ENCODE measurements at regions not wholly inside any gene's neighbourhood (a gene's known extent, or its start where the extent isn't known, plus 50 kb on each side); places are given as distances from the start of the nearest gene placed in this dataset.

GRCh38 chr6:71498638-71499037 is 210.0 kb downstream of the OGFRL1 start:
- Histone ChIP-seq H3K4me1 (ENCODE audit: insufficient read depth, low read length) (no peaks in the 10 kb centered on the region), H3K27me3 (ENCODE audit: insufficient read depth, low read length) (no peaks in the 10 kb centered on the region), H3K9me3 (ENCODE audit: low read depth, low read length) (no peaks in the 10 kb centered on the region), H3K4me3 (ENCODE audit: low read length) (no peak overlapping the region)

- Histone ChIP-seq H3K9me3 (ENCODE audit: low read depth, low read length) (no peaks in the 10 kb centered on the region), H3K4me3 (ENCODE audit: low read length) (no peak overlapping the region), H3K4me1 (ENCODE audit: insufficient read depth, low read length) (no peaks in the 10 kb centered on the region), H3K27me3 (ENCODE audit: insufficient read depth, low read length) (no peaks in the 10 kb centered on the region)
These were observed 211.1 kb downstream of the OGFRL1 start for GRCh38 chr6:71499667-71500066.

GRCh38 chr6:71502168-71502567 is 213.6 kb downstream of the OGFRL1 start:
- Histone ChIP-seq H3K4me1 (ENCODE audit: insufficient read depth, low read length) (no peaks in the 10 kb centered on the region), H3K27me3 (ENCODE audit: insufficient read depth, low read length) (no peaks in the 10 kb centered on the region), H3K9me3 (ENCODE audit: low read depth, low read length) (no peaks in the 10 kb centered on the region), H3K4me3 (ENCODE audit: low read length) (no peak overlapping the region)

- Histone ChIP-seq H3K4me3 (ENCODE audit: low read length) (no peak overlapping the region), H3K9me3 (ENCODE audit: low read depth, low read length) (no peaks in the 10 kb centered on the region), H3K27me3 (ENCODE audit: insufficient read depth, low read length) (no peaks in the 10 kb centered on the region), H3K4me1 (ENCODE audit: insufficient read depth, low read length) (no peaks in the 10 kb centered on the region)
These were observed 214.3 kb downstream of the OGFRL1 start for GRCh38 chr6:71502956-71503355.

GRCh38 chr6:71507183-71507582 is 218.6 kb downstream of the OGFRL1 start:
- Histone ChIP-seq H3K9me3 (ENCODE audit: low read depth, low read length) (no peaks in the 10 kb centered on the region), H3K4me1 (ENCODE audit: insufficient read depth, low read length) (no peaks in the 10 kb centered on the region), H3K27me3 (ENCODE audit: insufficient read depth, low read length) (no peaks in the 10 kb centered on the region), H3K4me3 (ENCODE audit: low read length) (no peak overlapping the region)

GRCh38 chr6:71509191-71510005 is 220.8 kb downstream of the OGFRL1 start:
- no peaks in the 10 kb centered on the region for H3K27me3 ChIP-seq (ENCODE audit: insufficient read depth, low read length)
- no peaks in the 10 kb centered on the region for H3K4me1 ChIP-seq (ENCODE audit: insufficient read depth, low read length)
- H3K4me3 ChIP-seq (ENCODE audit: low read length), result no peak overlapping the region
- no peaks in the 10 kb centered on the region for H3K9me3 ChIP-seq (ENCODE audit: low read depth, low read length)

GRCh38 chr6:71510057-71510713 is 221.6 kb downstream of the OGFRL1 start:
- Histone ChIP-seq H3K27me3 (ENCODE audit: insufficient read depth, low read length) (no peaks in the 10 kb centered on the region), H3K4me1 (ENCODE audit: insufficient read depth, low read length) (no peaks in the 10 kb centered on the region), H3K4me3 (ENCODE audit: low read length) (no peak overlapping the region), H3K9me3 (ENCODE audit: low read depth, low read length) (no peaks in the 10 kb centered on the region)

GRCh38 chr6:71510856-71511255 is 222.2 kb downstream of the OGFRL1 start:
- no peaks in the 10 kb centered on the region for H3K27me3 ChIP-seq (ENCODE audit: insufficient read depth, low read length)
- no peaks in the 10 kb centered on the region for H3K4me1 ChIP-seq (ENCODE audit: insufficient read depth, low read length)
- no peak overlapping the region for H3K4me3 ChIP-seq (ENCODE audit: low read length)
- no peaks in the 10 kb centered on the region for H3K9me3 ChIP-seq (ENCODE audit: low read depth, low read length)

- H3K4me1 ChIP-seq (ENCODE audit: insufficient read depth, low read length), result no peaks in the 10 kb centered on the region
- H3K4me3 ChIP-seq (ENCODE audit: low read length), result no peak overlapping the region
- no peaks in the 10 kb centered on the region for H3K27me3 ChIP-seq (ENCODE audit: insufficient read depth, low read length)
- no peaks in the 10 kb centered on the region for H3K9me3 ChIP-seq (ENCODE audit: low read depth, low read length)
These were observed 223.6 kb downstream of the OGFRL1 start for GRCh38 chr6:71512256-71512655.

- no peak overlapping the region for H3K4me3 ChIP-seq (ENCODE audit: low read length)
- H3K9me3 ChIP-seq (ENCODE audit: low read depth, low read length), result no peaks in the 10 kb centered on the region
- H3K4me1 ChIP-seq (ENCODE audit: insufficient read depth, low read length), result no peaks in the 10 kb centered on the region
- no peaks in the 10 kb centered on the region for H3K27me3 ChIP-seq (ENCODE audit: insufficient read depth, low read length)
These were observed 224.4 kb downstream of the OGFRL1 start for GRCh38 chr6:71513036-71513435.

GRCh38 chr6:71523548-71523947 is 234.9 kb downstream of the OGFRL1 start:
- Histone ChIP-seq H3K4me1 (ENCODE audit: insufficient read depth, low read length) (no peaks in the 10 kb centered on the region), H3K27me3 (ENCODE audit: insufficient read depth, low read length) (no peaks in the 10 kb centered on the region), H3K9me3 (ENCODE audit: low read depth, low read length) (no peaks in the 10 kb centered on the region), H3K4me3 (ENCODE audit: low read length) (no peak overlapping the region)

GRCh38 chr6:71524201-71524600 is 235.6 kb downstream of the OGFRL1 start:
- Histone ChIP-seq H3K27me3 (ENCODE audit: insufficient read depth, low read length) (no peaks in the 10 kb centered on the region), H3K9me3 (ENCODE audit: low read depth, low read length) (no peaks in the 10 kb centered on the region), H3K4me1 (ENCODE audit: insufficient read depth, low read length) (no peaks in the 10 kb centered on the region), H3K4me3 (ENCODE audit: low read length) (no peak overlapping the region)

GRCh38 chr6:71527886-71528285 is 239.3 kb downstream of the OGFRL1 start:
- Histone ChIP-seq H3K27me3 (ENCODE audit: insufficient read depth, low read length) (no peaks in the 10 kb centered on the region), H3K4me3 (ENCODE audit: low read length) (no peak overlapping the region), H3K4me1 (ENCODE audit: insufficient read depth, low read length) (no peaks in the 10 kb centered on the region), H3K9me3 (ENCODE audit: low read depth, low read length) (no peaks in the 10 kb centered on the region)

- Histone ChIP-seq H3K4me3 (ENCODE audit: low read length) (no peak overlapping the region), H3K4me1 (ENCODE audit: insufficient read depth, low read length) (no peaks in the 10 kb centered on the region), H3K9me3 (ENCODE audit: low read depth, low read length) (no peaks in the 10 kb centered on the region), H3K27me3 (ENCODE audit: insufficient read depth, low read length) (no peaks in the 10 kb centered on the region)
These were observed 240.4 kb downstream of the OGFRL1 start for GRCh38 chr6:71529026-71529425.

- Histone ChIP-seq H3K4me3 (ENCODE audit: low read length) (no peak overlapping the region), H3K4me1 (ENCODE audit: insufficient read depth, low read length) (no peaks in the 10 kb centered on the region), H3K9me3 (ENCODE audit: low read depth, low read length) (no peaks in the 10 kb centered on the region), H3K27me3 (ENCODE audit: insufficient read depth, low read length) (no peaks in the 10 kb centered on the region)
These were observed 241.2 kb downstream of the OGFRL1 start for GRCh38 chr6:71529769-71530168.

GRCh38 chr6:71531006-71531405 is 242.4 kb downstream of the OGFRL1 start:
- H3K27me3 ChIP-seq (ENCODE audit: insufficient read depth, low read length), result no peaks in the 10 kb centered on the region
- no peaks in the 10 kb centered on the region for H3K4me1 ChIP-seq (ENCODE audit: insufficient read depth, low read length)
- H3K9me3 ChIP-seq (ENCODE audit: low read depth, low read length), result no peaks in the 10 kb centered on the region
- H3K4me3 ChIP-seq (ENCODE audit: low read length), result no peak overlapping the region
